ENCODE measurements at regions not wholly inside any gene's neighbourhood (a gene's known extent, or its start where the extent isn't known, plus 50 kb on each side); places are given as distances from the start of the nearest gene placed in this dataset.
"Not testable (repeated sequence)": the region's sequence is repeated elsewhere in the genome, so short reads cannot be mapped to it uniquely, and the experiment has no call there.

DNA sequence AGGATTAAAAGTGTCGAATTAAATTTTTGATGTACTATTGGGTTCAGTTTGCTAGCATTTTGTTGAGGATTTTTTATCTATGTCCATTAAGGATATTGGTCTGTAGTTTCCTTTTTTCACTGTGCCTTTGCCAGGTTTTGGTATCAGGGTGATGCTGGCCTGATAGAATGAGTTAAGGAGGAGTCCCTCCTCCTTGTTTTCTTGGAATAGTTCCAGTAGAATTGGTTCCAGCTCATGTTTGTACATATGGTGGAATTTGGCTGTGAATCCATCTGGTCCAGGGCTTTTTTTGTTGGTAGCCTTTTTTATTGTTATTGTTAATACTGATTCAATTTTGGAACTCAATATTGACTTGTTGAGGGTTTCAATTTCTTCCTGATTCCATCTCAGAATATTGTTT is 141.8 kb downstream of the SIM1 start:
- DNase-seq (ENCODE audit: low spot score in 2 of 2) (no peak), ATAC-seq (replicated peaks; ENCODE audit: extremely low read depth, poor library complexity, severe bottlenecking) (no peak)
- Mint-ChIP-seq H3K36me3 (ENCODE audit: insufficient read depth) (no peaks in the 10 kb centered on the region), H3K27ac (ENCODE audit: low read depth) (no peak overlapping the region), H3K27me3 (no peaks in the 10 kb centered on the region), H3K9me3 (no peaks in the 10 kb centered on the region), H3K4me1 (no peaks in the 10 kb centered on the region), H3K4me3 (no peak overlapping the region)

DNA sequence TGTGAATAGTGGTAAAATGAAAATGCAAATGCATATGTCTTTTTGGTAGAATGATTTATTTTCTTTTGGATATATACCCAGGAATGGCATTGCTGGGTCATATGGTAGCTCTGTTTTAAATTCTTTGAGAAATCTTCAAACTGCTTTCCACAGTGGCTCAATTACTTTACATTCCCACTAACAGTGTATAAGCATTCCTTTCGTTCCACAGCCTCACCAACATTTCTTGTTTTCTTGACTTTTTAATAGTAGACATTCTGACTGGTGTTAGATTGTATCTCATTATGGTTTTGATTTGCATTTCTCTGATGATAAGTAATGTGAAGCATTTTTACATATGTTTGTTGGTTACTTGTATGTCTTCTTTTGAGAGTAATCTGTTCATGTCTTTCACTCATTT is 144.0 kb downstream of the SIM1 start:
- Mint-ChIP-seq H3K27me3 (no peaks in the 10 kb centered on the region), H3K27ac (ENCODE audit: low read depth) (no peak overlapping the region), H3K4me1 (no peaks in the 10 kb centered on the region), H3K4me3 (no peak overlapping the region), H3K9me3 (no peaks in the 10 kb centered on the region), H3K36me3 (ENCODE audit: insufficient read depth) (no peaks in the 10 kb centered on the region)
- DNase-seq (ENCODE audit: low spot score in 2 of 2) (no peak), ATAC-seq (replicated peaks; ENCODE audit: extremely low read depth, poor library complexity, severe bottlenecking) (no peak)

DNA sequence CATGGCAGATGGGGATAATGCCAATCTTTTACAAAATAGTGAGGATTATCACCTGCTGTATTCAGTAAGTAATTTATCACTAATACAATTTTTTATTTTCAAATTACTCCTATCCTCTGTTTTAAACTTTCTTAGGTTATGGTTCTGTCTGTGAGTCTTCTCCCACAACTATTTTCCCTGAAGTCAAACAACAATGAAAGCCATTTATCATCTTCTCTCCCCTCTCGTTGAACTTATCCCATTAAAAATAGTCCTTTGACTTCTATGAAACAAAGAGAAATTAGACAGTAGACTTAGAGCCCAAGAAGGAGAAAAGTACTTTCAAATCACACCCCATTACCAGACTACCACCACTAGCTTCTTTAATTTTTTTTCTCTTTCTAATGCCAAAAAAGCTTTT is 147.7 kb downstream of the SIM1 start:
- Mint-ChIP-seq H3K4me1 (no peaks in the 10 kb centered on the region), H3K36me3 (ENCODE audit: insufficient read depth) (no peaks in the 10 kb centered on the region), H3K4me3 (no peak overlapping the region), H3K27ac (ENCODE audit: low read depth) (no peak overlapping the region), H3K9me3 (no peaks in the 10 kb centered on the region), H3K27me3 (no peaks in the 10 kb centered on the region)
- DNase-seq (ENCODE audit: low spot score in 2 of 2) (no peak), ATAC-seq (replicated peaks; ENCODE audit: extremely low read depth, poor library complexity, severe bottlenecking) (no peak)

DNA sequence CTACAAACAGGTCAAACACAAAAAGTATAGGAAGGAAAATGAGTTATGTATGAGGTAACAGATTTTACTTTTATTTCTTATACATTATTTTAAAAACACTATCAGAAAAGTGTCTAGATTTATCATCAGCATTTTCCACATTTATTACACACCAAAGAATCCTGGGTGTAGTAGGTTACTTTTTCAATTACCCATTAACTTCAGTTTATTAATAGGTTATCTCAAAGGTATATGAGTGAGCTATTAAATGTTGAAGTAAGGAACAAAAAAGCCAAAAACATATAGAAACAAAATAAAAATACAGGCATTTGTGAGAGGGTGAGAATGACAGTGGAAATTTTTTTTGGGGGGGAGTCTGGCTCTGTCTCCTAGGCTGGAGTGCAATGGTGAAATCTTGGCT is 150.5 kb downstream of the SIM1 start:
- ATAC-seq (replicated peaks; ENCODE audit: extremely low read depth, poor library complexity, severe bottlenecking) (no peak), DNase-seq (ENCODE audit: low spot score in 2 of 2) (no peak)
- H3K27me3 Mint-ChIP-seq: no peaks in the 10 kb centered on the region
- no peaks in the 10 kb centered on the region for H3K9me3 Mint-ChIP-seq
- no peaks in the 10 kb centered on the region for H3K4me1 Mint-ChIP-seq
- H3K4me3 Mint-ChIP-seq: no peak overlapping the region
- no peaks in the 10 kb centered on the region for H3K36me3 Mint-ChIP-seq (ENCODE audit: insufficient read depth)
- no peak overlapping the region for H3K27ac Mint-ChIP-seq (ENCODE audit: low read depth)

DNA sequence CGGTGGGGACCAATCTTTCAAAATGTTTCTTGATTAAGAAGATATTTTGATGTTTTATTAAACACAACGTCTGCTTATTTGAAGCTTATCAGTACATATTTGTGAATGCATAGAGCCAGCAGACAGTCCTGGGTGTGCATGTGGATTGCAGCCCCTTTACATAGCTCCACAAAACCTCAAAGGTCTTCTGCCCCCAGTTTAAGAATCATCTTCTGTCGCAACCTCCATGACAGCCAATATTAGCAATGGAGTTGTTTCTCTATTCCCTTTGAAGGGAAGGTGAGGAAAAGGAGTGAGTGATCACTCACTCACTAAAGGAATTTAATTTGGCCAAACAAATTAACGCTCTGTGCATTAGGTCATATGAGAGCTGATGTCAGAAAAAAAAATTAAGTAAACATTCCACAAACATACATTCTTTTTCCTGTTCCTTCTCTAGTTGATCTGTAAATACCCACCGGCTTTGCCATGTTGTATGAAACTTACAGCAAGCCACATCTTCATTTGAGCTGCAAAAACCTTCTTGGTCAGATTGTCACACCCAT is 152.9 kb downstream of the SIM1 start:
- Mint-ChIP-seq H3K36me3 (ENCODE audit: insufficient read depth) (no peaks in the 10 kb centered on the region), H3K27me3 (no peaks in the 10 kb centered on the region)
- no peak for ATAC-seq (replicated peaks; ENCODE audit: extremely low read depth, poor library complexity, severe bottlenecking)

DNA sequence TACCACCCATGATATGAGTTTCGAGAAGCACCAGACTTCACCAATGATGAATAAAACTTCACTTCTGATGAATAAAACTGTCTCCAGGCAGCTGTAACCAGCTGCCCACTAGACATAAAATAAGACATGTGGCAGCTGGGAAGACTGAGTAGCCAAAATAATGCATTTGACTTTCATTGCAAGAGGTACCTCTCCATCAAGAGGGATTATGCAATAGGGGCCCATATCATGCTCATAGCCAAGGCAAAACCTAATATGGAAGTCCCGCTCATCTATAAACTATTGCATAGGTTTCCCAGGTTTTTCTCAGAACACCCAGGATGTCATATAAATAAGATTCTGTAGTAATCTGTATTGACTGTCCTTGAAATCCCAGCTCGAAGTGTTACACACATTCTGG is 155.5 kb downstream of the SIM1 start:
- Mint-ChIP-seq H3K36me3 (ENCODE audit: insufficient read depth) (no peaks in the 10 kb centered on the region), H3K27ac (ENCODE audit: low read depth) (no peak overlapping the region), H3K9me3 (no peaks in the 10 kb centered on the region), H3K27me3 (peaks cover 9% of the 10 kb centered on the region), H3K4me3 (no peak overlapping the region), H3K4me1 (no peaks in the 10 kb centered on the region)
- DNase-seq (ENCODE audit: low spot score in 2 of 2) (no peak), ATAC-seq (replicated peaks; ENCODE audit: extremely low read depth, poor library complexity, severe bottlenecking) (no peak)

More for the DNA sequence above, 152.9 kb downstream of the SIM1 start:
- no peak for DNase-seq (ENCODE audit: low spot score in 2 of 2)
- H3K4me1 Mint-ChIP-seq: no peaks in the 10 kb centered on the region
- no peak overlapping the region for H3K4me3 Mint-ChIP-seq
- H3K27ac Mint-ChIP-seq (ENCODE audit: low read depth): no peak overlapping the region
- H3K9me3 Mint-ChIP-seq: no peaks in the 10 kb centered on the region

DNA sequence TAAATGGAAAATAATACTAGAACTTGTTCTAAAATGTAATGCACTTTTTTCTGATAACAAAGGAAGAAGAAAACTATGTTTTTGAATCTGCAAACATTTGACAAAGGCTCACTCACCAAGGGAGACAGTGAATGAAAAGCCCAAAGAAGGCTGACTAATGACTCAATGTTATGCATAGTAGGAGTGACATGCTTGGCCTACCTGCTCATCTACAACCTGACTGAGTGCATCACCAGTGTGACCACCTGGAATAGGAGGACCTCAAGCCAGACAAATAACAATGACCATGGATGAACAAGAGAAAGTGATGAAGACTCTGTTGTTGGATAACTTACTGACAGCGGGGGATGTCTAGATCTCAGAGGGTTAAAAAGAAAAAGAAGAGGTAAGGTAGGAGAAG is 157.2 kb downstream of the SIM1 start:
- ATAC-seq (replicated peaks; ENCODE audit: extremely low read depth, poor library complexity, severe bottlenecking) (no peak), DNase-seq (ENCODE audit: low spot score in 2 of 2) (no peak)
- no peaks in the 10 kb centered on the region for H3K36me3 Mint-ChIP-seq (ENCODE audit: insufficient read depth)
- H3K4me3 Mint-ChIP-seq: no peak overlapping the region
- peaks cover 9% of the 10 kb centered on the region for H3K27me3 Mint-ChIP-seq
- H3K9me3 Mint-ChIP-seq: no peaks in the 10 kb centered on the region
- no peak overlapping the region for H3K27ac Mint-ChIP-seq (ENCODE audit: low read depth)
- H3K4me1 Mint-ChIP-seq: no peaks in the 10 kb centered on the region

DNA sequence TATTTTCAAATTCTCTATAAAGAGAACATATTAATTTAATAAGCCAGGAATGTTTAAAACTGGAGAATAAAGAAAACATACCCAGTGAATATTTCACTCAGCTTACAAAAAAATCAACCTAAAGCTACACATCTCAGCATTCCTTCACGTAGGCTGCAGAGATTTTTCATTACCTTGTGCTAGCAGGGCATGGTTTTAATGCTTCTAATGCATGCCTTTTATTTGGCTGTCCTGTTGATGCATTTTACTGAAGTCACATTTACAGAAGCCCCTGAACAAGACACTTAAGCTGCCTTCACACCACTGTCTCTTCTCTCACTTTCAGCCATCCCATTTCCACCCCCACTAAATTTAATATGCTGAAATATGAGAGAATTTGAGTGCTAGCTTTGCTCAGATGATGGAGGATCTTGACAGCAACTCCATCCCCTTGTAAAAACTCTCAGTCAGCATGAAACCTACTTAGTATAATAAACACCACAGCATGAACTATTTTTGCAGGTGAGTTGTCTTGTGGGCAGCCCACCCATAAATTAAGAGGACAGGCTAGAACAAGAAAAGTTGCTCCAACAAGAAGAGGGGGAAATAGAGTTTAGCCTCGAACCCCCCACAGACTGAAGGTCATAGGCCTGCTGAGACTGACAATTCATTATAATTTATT is 159.4 kb downstream of the SIM1 start:
- Mint-ChIP-seq H3K4me3 (no peak overlapping the region), H3K4me1 (no peaks in the 10 kb centered on the region), H3K27ac (ENCODE audit: low read depth) (no peak overlapping the region), H3K27me3 (peaks cover 9% of the 10 kb centered on the region), H3K36me3 (ENCODE audit: insufficient read depth) (no peaks in the 10 kb centered on the region), H3K9me3 (no peaks in the 10 kb centered on the region)
- no peak for DNase-seq (ENCODE audit: low spot score in 2 of 2)
- ATAC-seq (replicated peaks; ENCODE audit: extremely low read depth, poor library complexity, severe bottlenecking): no peak

DNA sequence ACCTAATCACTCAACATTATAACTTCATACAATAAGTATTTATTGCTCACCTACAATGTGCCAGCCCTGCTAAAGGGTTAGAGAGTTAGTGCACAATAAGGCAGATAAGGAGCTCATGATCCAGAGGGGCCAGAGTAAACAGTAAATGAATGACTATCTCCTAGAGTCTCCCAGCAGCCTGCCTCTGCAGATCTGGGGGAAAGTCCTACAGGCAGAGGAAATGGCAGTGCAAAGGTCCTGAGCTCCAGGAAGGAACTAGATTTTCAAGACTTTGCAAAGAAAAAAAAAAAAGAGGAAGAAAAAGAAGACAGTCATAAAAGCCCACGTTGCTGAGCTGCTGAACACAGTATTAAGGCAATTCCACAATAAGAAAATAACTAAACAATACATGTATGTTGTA is 160.1 kb downstream of the SIM1 start:
- H3K27ac Mint-ChIP-seq (ENCODE audit: low read depth): no peak overlapping the region
- ATAC-seq (replicated peaks; ENCODE audit: extremely low read depth, poor library complexity, severe bottlenecking) (no peak), DNase-seq (ENCODE audit: low spot score in 2 of 2) (no peak)
- H3K4me3 Mint-ChIP-seq: no peak overlapping the region
- no peaks in the 10 kb centered on the region for H3K36me3 Mint-ChIP-seq (ENCODE audit: insufficient read depth)
- no peaks in the 10 kb centered on the region for H3K4me1 Mint-ChIP-seq
- no peaks in the 10 kb centered on the region for H3K9me3 Mint-ChIP-seq
- H3K27me3 Mint-ChIP-seq: peaks cover 9% of the 10 kb centered on the region

DNA sequence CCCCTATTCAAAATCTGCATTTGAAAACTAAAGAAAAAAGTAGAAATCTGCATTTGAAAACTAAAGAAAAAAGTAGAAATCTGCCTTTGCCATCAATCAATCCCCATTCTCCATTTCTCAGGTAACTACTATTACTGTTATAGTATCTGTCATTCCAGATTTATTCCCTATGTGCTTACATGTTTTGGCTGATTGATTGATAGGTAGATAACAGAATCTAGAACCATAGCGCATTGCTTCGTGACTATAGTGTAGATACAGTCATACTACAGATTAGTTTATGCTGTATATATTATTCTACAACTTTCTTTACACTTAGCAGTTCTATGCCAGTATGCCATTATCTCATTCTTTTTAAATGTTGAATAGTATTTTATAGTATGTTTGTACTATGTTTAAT is 163.0 kb downstream of the SIM1 start:
- no peak for DNase-seq (ENCODE audit: low spot score in 2 of 2)
- Mint-ChIP-seq H3K9me3 (no peaks in the 10 kb centered on the region), H3K27me3 (peaks cover 9% of the 10 kb centered on the region), H3K27ac (ENCODE audit: low read depth) (no peak overlapping the region), H3K4me3 (no peak overlapping the region), H3K36me3 (ENCODE audit: insufficient read depth) (no peaks in the 10 kb centered on the region), H3K4me1 (no peaks in the 10 kb centered on the region)
- no peak for ATAC-seq (replicated peaks; ENCODE audit: extremely low read depth, poor library complexity, severe bottlenecking)

DNA sequence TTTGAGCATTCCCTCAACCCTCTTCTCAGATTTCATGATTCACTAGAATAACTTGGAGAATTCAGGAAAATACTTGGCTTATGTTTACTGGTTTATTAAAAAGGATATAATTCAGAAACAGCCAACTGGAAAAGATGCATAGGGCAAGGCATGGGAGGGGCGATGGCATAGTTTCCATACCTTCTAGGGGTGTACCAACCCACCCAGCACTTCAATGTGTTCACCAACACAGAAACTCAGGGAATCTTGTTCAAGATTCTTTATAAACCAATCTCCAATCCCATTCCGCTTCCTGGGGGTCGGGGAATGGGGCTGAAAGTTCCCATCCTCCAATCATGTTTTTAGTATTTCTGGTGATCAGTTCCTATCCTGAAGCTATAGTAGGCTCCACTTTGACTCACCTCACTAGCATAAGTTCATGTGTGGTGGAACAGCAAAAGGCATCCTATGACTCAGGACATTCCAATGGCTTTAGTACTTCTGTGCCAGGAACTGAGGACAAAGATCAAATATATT is 164.4 kb downstream of the SIM1 start:
- Mint-ChIP-seq H3K4me1 (no peaks in the 10 kb centered on the region), H3K9me3 (no peaks in the 10 kb centered on the region), H3K27me3 (peaks cover 3% of the 10 kb centered on the region), H3K27ac (ENCODE audit: low read depth) (no peak overlapping the region), H3K36me3 (ENCODE audit: insufficient read depth) (no peaks in the 10 kb centered on the region), H3K4me3 (no peak overlapping the region)
- ATAC-seq (replicated peaks; ENCODE audit: extremely low read depth, poor library complexity, severe bottlenecking) (no peak), DNase-seq (ENCODE audit: low spot score in 2 of 2) (no peak)

DNA sequence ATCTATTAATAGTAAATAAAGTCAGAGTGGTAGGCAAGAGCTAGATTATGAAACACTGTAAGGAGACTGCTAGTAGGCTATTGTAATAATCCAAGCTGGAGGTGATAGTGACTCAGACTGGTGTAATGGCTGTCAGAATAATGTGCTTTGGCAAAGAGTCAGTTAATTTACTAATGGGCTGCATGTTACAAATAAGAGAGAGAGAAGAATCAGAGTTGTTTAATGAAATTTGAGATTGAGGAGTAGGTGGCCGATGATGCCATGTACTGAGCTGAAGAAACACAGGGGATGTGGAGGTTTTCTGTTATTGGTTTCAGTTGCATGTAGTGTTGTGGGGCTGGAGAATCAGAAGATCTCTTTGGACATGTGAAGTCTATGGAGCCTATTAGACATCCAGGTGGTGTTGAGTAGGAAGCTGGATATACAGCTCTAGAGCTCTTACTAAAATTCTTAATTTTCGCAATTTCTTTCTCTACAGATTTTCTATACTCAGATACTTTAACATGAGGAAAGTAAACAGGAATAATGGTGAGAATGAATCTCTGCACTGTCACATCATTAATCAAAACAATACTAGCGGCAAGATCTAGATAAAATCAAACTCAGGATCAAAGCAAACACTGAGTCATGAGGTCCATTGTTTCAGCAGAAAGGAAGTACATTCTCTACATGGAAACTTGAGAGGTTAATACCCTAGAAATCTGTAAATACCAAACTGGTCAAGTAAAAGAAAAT is 167.7 kb downstream of the SIM1 start:
- Mint-ChIP-seq H3K9me3 (no peaks in the 10 kb centered on the region), H3K27ac (ENCODE audit: low read depth) (no peak overlapping the region), H3K36me3 (ENCODE audit: insufficient read depth) (no peaks in the 10 kb centered on the region), H3K4me3 (no peak overlapping the region), H3K4me1 (no peaks in the 10 kb centered on the region), H3K27me3 (no peaks in the 10 kb centered on the region)
- ATAC-seq (replicated peaks; ENCODE audit: extremely low read depth, poor library complexity, severe bottlenecking) (no peak), DNase-seq (ENCODE audit: low spot score in 2 of 2) (no peak)

DNA sequence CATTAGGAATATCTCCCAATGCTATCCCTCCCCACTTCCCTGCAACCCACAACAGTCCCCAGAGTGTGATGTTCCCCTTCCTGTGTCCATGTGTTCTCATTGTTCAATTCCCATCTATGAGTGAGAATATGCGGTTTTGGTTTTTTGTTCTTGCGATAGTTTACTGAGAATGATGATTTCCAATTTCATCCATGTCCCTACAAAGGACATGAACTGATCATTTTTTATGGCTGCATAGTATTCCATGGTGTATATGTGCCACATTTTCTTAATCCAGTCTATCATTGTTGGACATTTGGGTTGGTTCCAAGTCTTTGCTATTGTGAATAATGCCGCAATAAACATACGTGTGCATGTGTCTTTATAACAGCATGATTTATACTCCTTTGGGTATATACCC is 169.5 kb downstream of the SIM1 start:
- H3K27me3 Mint-ChIP-seq; H3K36me3 Mint-ChIP-seq (ENCODE audit: insufficient read depth); DNase-seq (ENCODE audit: low spot score in 2 of 2); H3K27ac Mint-ChIP-seq (ENCODE audit: low read depth); H3K4me3 Mint-ChIP-seq; ATAC-seq (replicated peaks; ENCODE audit: extremely low read depth, poor library complexity, severe bottlenecking); H3K9me3 Mint-ChIP-seq; H3K4me1 Mint-ChIP-seq: not testable (repeated sequence)

Data from central memory CD8-positive, alpha-beta T cell (primary cell).